ENCODE measurements at regions not wholly inside any gene's neighbourhood (a gene's known extent, or its start where the extent isn't known, plus 50 kb on each side); places are given as distances from the start of the nearest gene placed in this dataset.

GRCh38 chr5:62030326-62030725 lies 275.7 kb upstream of the KIF2A start:
- no peak for DNase-seq
- Mint-ChIP-seq H3K27ac (no peak overlapping the region), H3K36me3 (ENCODE audit: low read depth) (no peaks in the 10 kb centered on the region)

DNA sequence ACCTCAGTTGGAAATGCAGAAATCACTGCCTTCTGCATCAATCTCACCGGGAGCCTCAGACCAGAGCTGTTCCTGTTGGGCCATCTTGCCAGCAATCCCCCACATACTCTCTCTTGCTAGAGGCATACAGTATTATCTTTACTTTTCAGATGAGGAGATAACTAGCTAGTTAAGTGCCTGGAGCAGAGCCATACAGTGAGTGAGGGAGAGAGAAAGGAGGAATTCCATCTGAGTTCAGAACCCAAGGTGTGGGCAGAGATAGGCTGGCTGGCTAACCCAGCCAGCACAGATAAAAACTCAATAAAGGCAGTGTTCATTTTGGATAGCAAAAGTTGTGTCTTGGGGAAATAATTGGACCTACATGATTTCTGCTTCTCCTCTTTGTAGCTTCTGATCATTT lies 268.0 kb upstream of the KIF2A start:
- H3K9me3 Mint-ChIP-seq (ENCODE audit: insufficient read depth): no peaks in the 10 kb centered on the region
- H3K27me3 Mint-ChIP-seq (ENCODE audit: low read depth): no peaks in the 10 kb centered on the region
- H3K27ac Mint-ChIP-seq: no peak overlapping the region
- POLR2A ChIA-PET: no interaction called here
- ATAC-seq (no peak), DNase-seq (no peak)
- H3K4me1 Mint-ChIP-seq (ENCODE audit: low read depth): no peaks in the 10 kb centered on the region
- H3K36me3 Mint-ChIP-seq (ENCODE audit: low read depth): no peaks in the 10 kb centered on the region
- CTCF ChIA-PET: no interaction called here
- no peak overlapping the region for H3K4me3 Mint-ChIP-seq

More at GRCh38 chr5:62030326-62030725, 275.7 kb upstream of the KIF2A start:
- Mint-ChIP-seq H3K4me1 (ENCODE audit: low read depth) (no peaks in the 10 kb centered on the region), H3K9me3 (ENCODE audit: insufficient read depth) (no peaks in the 10 kb centered on the region), H3K4me3 (no peak overlapping the region), H3K27me3 (ENCODE audit: low read depth) (no peaks in the 10 kb centered on the region)
- CTCF ChIA-PET: no interaction called here
- POLR2A ChIA-PET: no interaction called here
- ATAC-seq: no peak

GRCh38 chr5:62041156-62041756 lies 264.8 kb upstream of the KIF2A start:
- no peaks in the 10 kb centered on the region for H3K36me3 Mint-ChIP-seq (ENCODE audit: low read depth)
- POLR2A ChIA-PET: no interaction called here
- DNase-seq: no peak
- H3K4me3 Mint-ChIP-seq: no peak overlapping the region
- no peaks in the 10 kb centered on the region for H3K9me3 Mint-ChIP-seq (ENCODE audit: insufficient read depth)
- H3K4me1 Mint-ChIP-seq (ENCODE audit: low read depth): no peaks in the 10 kb centered on the region
- H3K27me3 Mint-ChIP-seq (ENCODE audit: low read depth): no peaks in the 10 kb centered on the region
- ATAC-seq: no peak
- CTCF ChIA-PET: no interaction called here
- H3K27ac Mint-ChIP-seq: no peak overlapping the region

GRCh38 chr5:62042007-62042406 lies 264.0 kb upstream of the KIF2A start:
- H3K36me3 Mint-ChIP-seq (ENCODE audit: low read depth): no peaks in the 10 kb centered on the region
- no peaks in the 10 kb centered on the region for H3K27me3 Mint-ChIP-seq (ENCODE audit: low read depth)

GRCh38 chr5:62043289-62044280 lies 262.4 kb upstream of the KIF2A start:
- no peak for ATAC-seq
- H3K4me3 Mint-ChIP-seq: no peak overlapping the region
- no peak overlapping the region for H3K27ac Mint-ChIP-seq
- CTCF ChIA-PET: interaction anchor here (0.6 kb wide), 1 partner anchor 651 kb away, joined by 3 read pairs; no protein-coding TSS in a partner anchor
- no peaks in the 10 kb centered on the region for H3K4me1 Mint-ChIP-seq (ENCODE audit: low read depth)
- H3K9me3 Mint-ChIP-seq (ENCODE audit: insufficient read depth): peaks cover 4% of the 10 kb centered on the region
- no peaks in the 10 kb centered on the region for H3K36me3 Mint-ChIP-seq (ENCODE audit: low read depth)
- no peaks in the 10 kb centered on the region for H3K27me3 Mint-ChIP-seq (ENCODE audit: low read depth)
- DNase-seq: no peak
- POLR2A ChIA-PET: no interaction called here

More at GRCh38 chr5:62042007-62042406, 264.0 kb upstream of the KIF2A start:
- Mint-ChIP-seq H3K9me3 (ENCODE audit: insufficient read depth) (no peaks in the 10 kb centered on the region), H3K27ac (no peak overlapping the region), H3K4me3 (no peak overlapping the region), H3K4me1 (ENCODE audit: low read depth) (no peaks in the 10 kb centered on the region)
- CTCF ChIA-PET: no interaction called here
- POLR2A ChIA-PET: no interaction called here
- ATAC-seq: no peak
- no peak for DNase-seq

- H3K36me3 Mint-ChIP-seq (ENCODE audit: low read depth): no peaks in the 10 kb centered on the region
- POLR2A ChIA-PET: interaction anchor here (0.5 kb wide), 1 partner anchor 273 kb away, joined by 3 read pairs; no protein-coding TSS in a partner anchor
- no peak for DNase-seq
- CTCF ChIA-PET: no interaction called here
- no peak overlapping the region for H3K27ac Mint-ChIP-seq
- H3K4me1 Mint-ChIP-seq (ENCODE audit: low read depth): no peaks in the 10 kb centered on the region
- H3K4me3 Mint-ChIP-seq: no peak overlapping the region
- ATAC-seq: no peak
- H3K9me3 Mint-ChIP-seq (ENCODE audit: insufficient read depth): peaks cover 4% of the 10 kb centered on the region
- H3K27me3 Mint-ChIP-seq (ENCODE audit: low read depth): no peaks in the 10 kb centered on the region
Measured at GRCh38 chr5:62044989-62045388, 261.0 kb upstream of the KIF2A start.

DNA sequence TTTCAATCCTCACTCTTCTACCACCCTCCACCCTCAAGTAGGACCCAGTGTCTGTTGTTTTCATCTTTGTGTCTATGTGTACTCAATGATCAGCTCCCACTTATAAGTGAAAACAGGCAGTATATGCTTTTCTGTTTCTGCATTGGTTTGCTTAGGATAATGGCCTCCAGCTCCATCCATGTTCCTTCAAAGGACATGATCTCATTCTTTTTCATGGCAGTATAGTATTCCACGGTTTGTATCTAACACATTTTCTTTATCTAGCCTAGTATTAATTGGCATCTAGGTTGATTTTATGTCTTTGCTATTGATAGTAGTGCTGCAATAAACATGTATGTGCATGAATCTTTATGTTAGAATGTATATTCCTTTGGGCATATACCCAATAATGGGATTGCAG lies 259.8 kb upstream of the KIF2A start:
- ATAC-seq: no peak
- Mint-ChIP-seq H3K9me3 (ENCODE audit: insufficient read depth) (peaks cover 4% of the 10 kb centered on the region), H3K4me1 (ENCODE audit: low read depth) (no peaks in the 10 kb centered on the region)

DNA sequence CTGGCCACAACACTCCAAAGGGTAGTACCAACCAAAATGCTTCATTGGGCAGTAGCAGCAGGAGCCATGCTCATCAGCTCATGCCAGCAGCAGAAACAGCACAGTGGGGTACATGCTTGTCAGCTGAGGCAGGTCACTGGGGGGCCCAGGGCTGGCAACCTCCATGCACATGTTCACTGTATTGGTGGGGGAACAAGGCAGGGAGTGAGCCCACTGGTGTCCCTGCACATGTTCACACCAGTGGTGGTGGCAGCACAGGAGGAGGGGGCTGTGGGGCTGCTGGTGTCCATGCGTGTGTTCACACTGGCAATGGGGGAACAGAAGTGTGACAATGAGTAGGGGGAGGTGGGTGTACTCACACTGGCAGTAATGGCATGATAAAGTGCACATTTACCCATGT lies 254.3 kb upstream of the KIF2A start:
- Mint-ChIP-seq H3K27me3 (ENCODE audit: low read depth) (peaks cover 2% of the 10 kb centered on the region), H3K9me3 (ENCODE audit: insufficient read depth) (peaks cover 4% of the 10 kb centered on the region), H3K4me1 (ENCODE audit: low read depth) (no peaks in the 10 kb centered on the region), H3K36me3 (ENCODE audit: low read depth) (no peaks in the 10 kb centered on the region), H3K27ac (no peak overlapping the region), H3K4me3 (no peak overlapping the region)
- no peak for DNase-seq
- ATAC-seq: no peak
- CTCF ChIA-PET: no interaction called here
- POLR2A ChIA-PET: no interaction called here

More for the DNA sequence above, 259.8 kb upstream of the KIF2A start:
- no peak for DNase-seq
- ChIA-PET POLR2A (interaction anchor here (0.6 kb wide), 1 partner anchor 43 kb away, joined by 3 read pairs; no protein-coding TSS in a partner anchor), CTCF (no interaction called here)
- no peak overlapping the region for H3K4me3 Mint-ChIP-seq
- H3K36me3 Mint-ChIP-seq (ENCODE audit: low read depth): no peaks in the 10 kb centered on the region
- peaks cover 2% of the 10 kb centered on the region for H3K27me3 Mint-ChIP-seq (ENCODE audit: low read depth)
- H3K27ac Mint-ChIP-seq: no peak overlapping the region

DNA sequence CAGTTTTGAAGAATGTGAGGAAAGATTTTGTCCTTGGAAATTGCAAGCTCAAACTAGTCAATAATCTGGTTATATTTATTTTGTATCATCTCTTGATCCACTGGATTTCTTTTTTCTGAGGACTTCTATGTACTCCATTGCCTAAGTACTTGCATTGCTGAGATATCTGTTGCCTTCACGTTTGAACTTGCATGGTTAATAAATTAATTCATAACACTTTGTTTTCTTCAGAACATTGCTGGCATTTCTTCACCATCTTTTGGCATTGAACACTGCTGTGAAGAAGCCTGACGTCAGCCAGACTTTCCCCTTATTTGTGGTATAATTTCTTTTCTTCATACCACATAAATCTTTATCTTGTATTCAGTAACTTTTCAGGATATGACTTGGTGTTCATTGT lies 246.0 kb upstream of the KIF2A start:
- H3K27me3 Mint-ChIP-seq (ENCODE audit: low read depth): no peaks in the 10 kb centered on the region
- no peaks in the 10 kb centered on the region for H3K36me3 Mint-ChIP-seq (ENCODE audit: low read depth)
- ChIA-PET POLR2A (no interaction called here), CTCF (no interaction called here)
- H3K9me3 Mint-ChIP-seq (ENCODE audit: insufficient read depth): no peaks in the 10 kb centered on the region
- DNase-seq: no peak
- ATAC-seq: no peak
- H3K27ac Mint-ChIP-seq: no peak overlapping the region
- H3K4me1 Mint-ChIP-seq (ENCODE audit: low read depth): no peaks in the 10 kb centered on the region
- no peak overlapping the region for H3K4me3 Mint-ChIP-seq

GRCh38 chr5:62065050-62065449 lies 241.0 kb upstream of the KIF2A start:
- Mint-ChIP-seq H3K4me3 (no peak overlapping the region), H3K27ac (no peak overlapping the region), H3K36me3 (ENCODE audit: low read depth) (no peaks in the 10 kb centered on the region), H3K4me1 (ENCODE audit: low read depth) (no peaks in the 10 kb centered on the region), H3K9me3 (ENCODE audit: insufficient read depth) (no peaks in the 10 kb centered on the region), H3K27me3 (ENCODE audit: low read depth) (no peaks in the 10 kb centered on the region)
- POLR2A ChIA-PET: no interaction called here
- CTCF ChIA-PET: no interaction called here
- no peak for ATAC-seq
- DNase-seq: no peak

- Mint-ChIP-seq H3K4me3 (no peak overlapping the region), H3K9me3 (ENCODE audit: insufficient read depth) (no peaks in the 10 kb centered on the region), H3K36me3 (ENCODE audit: low read depth) (no peaks in the 10 kb centered on the region), H3K27ac (no peak overlapping the region), H3K27me3 (ENCODE audit: low read depth) (no peaks in the 10 kb centered on the region), H3K4me1 (ENCODE audit: low read depth) (no peaks in the 10 kb centered on the region)
- ATAC-seq (no peak), DNase-seq (no peak)
- ChIA-PET CTCF (no interaction called here), POLR2A (no interaction called here)
Measured at GRCh38 chr5:62066761-62067277, 239.2 kb upstream of the KIF2A start.

DNA sequence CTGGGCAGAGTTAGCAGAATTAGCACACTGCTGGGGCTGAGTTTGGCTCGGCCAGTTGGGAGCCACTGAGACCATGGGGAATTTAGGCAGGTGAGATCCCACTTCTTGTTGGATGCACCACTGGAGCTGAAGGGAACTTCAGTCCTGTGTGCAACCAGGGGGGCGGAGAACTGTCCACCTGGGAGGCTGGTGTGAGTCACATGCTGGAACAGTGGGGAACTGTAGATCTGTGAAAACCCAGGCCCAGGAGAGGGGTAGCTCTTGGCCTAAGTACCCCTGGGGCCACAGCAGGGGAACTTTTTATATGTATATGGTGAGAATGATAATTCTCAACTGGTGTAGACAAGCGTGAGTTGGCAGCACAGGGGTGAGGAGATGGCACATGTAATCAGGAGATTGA lies 237.5 kb upstream of the KIF2A start:
- ATAC-seq: no peak
- no peak for DNase-seq
- ChIA-PET POLR2A (no interaction called here), CTCF (no interaction called here)
- no peak overlapping the region for H3K27ac Mint-ChIP-seq
- H3K36me3 Mint-ChIP-seq (ENCODE audit: low read depth): no peaks in the 10 kb centered on the region
- H3K4me1 Mint-ChIP-seq (ENCODE audit: low read depth): no peaks in the 10 kb centered on the region
- no peaks in the 10 kb centered on the region for H3K9me3 Mint-ChIP-seq (ENCODE audit: insufficient read depth)
- no peak overlapping the region for H3K4me3 Mint-ChIP-seq
- H3K27me3 Mint-ChIP-seq (ENCODE audit: low read depth): no peaks in the 10 kb centered on the region

All from activated CD8-positive, alpha-beta T cell treated with anti-CD3 and anti-CD28 coated beads, Interleukin-2, amount 10 ng/mL, durations not matched to agents 7 days and 5 days (primary cell).